GM20431 (cell line): ENCODE measurements at regions not wholly inside any gene's neighbourhood (a gene's known extent, or its start where the extent isn't known, plus 50 kb on each side); places are given as distances from the start of the nearest gene placed in this dataset.

Source experiments
- in situ Hi-C: fragments of 300-500 bp; cut with MseI, MboI; formaldehyde crosslinking; loops from one replicate; pipeline ENCODE4 v1.15.0; 2020; ENCODE audit warnings: low sequenced_read_pairs; ENCODE audit not compliant: unreplicated experiment

- in situ Hi-C loops, result no loop called here
Measured at GRCh38 chr21:29436650-29437049, 137.9 kb downstream of the BACH1 start.

DNA sequence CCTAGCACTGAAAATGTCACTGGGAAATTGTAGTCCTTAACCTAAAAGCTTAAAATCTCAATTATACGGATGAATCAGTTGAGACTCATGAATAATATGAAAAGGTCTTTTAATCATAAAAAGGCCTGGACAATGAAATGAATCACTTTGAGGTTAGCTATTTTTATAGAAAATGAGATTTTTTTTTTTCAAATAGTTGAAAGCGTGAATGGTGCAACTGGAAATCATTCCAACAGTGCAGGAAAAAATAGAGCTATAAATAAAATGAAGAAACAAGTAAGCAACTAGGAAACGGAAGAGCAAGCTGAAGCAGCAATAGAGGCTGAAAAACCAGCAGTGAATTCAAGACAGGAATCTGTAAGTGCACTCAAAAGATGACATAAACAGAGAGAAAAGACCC lies 142.9 kb downstream of the BACH1 start:
- in situ Hi-C loops, result no loop called here

DNA sequence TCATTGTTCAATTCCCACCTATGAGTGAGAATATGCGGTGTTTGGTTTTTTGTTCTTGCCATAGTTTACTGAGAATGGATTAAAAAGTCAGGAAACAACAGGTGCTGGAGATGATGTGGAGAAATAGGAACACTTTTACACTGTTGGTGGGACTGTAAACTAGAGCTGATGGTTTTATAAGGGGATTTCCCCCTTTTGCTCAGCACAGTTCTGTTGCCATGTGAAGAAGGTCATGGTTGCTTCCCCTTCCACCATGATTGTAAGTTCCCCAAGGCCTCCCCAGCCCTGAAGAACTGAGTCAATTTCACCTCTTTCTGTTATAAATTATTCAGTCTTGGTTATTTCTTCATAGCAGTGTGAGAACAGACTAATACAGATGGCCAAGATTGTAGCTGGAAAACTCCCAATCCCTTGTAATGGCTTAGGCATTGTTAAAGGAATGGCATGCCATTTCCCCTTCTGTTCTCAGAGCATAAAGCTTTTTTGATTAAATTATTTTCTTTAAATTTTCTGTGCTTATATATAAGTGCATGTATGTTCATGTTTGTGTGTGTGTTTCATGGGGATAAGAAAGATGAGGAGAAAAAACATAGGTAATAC lies 144.8 kb downstream of the BACH1 start:
- in situ Hi-C loops, result no loop called here

DNA sequence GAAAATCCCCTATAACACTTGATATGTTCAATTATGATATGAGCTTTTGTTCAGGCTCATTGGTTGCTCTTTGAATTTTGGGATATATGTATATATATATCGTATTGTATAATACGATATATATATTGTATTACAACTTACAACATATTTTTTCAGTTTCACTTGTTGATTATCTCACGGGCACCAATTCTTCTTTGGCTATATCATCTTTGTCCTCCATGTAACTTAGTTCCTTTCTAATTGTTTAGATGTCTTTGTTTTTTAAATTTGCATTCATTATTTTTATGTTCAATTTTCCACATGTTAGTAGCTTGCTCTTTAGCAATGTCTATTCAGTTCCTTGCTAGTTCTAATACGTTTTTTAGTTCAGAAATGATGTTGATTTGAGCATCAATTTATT lies 150.0 kb downstream of the BACH1 start:
- in situ Hi-C loops, result no loop called here

- in situ Hi-C loops, result no loop called here
Measured at GRCh38 chr21:29449306-29449950, 150.7 kb downstream of the BACH1 start.

- in situ Hi-C loops, result no loop called here
Measured at GRCh38 chr21:29450058-29450457, 151.3 kb downstream of the BACH1 start.

DNA sequence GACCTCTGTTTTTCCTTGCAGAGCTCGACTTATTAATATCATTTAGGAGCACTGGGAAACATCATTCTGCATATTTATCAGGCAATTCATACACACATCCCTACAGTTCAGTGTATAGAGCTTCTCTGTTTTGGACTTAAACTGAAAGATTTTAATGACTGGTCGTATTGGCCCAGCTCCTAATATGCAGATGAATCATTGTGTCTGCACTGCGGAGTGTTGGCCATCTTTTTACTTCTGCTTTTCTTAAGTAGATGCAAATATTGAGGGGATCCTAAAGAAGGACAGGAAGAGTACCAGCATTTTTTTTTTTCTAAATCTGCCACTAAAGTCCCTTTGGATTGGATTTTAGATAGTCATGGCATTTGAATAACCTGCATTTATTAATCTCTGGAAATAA lies 154.8 kb downstream of the BACH1 start:
- in situ Hi-C loops, result no loop called here

- in situ Hi-C loops, result no loop called here
Measured at GRCh38 chr21:29454179-29454578, 155.5 kb downstream of the BACH1 start.

GRCh38 chr21:29462479-29462878 lies 163.8 kb downstream of the BACH1 start:
- in situ Hi-C loops, result no loop called here

DNA sequence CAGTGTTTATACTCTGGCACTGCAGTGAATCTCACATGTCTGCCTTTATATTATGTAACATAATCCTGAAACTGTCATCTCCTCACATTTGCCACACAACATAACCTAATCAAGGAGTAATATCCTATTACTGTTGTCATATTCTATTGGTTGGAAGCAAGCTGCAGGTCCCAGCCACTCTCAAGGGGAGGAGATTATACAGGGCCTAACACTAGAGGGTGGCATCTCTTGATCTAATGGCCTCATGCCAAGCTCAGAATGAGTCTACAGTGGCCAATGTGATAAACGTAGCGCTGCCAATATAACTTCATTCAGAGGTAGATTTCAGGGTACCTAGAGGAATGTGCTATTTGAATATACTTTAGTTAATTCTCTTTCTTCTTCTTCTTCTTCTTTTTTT lies 166.8 kb downstream of the BACH1 start:
- in situ Hi-C loops, result no loop called here

DNA sequence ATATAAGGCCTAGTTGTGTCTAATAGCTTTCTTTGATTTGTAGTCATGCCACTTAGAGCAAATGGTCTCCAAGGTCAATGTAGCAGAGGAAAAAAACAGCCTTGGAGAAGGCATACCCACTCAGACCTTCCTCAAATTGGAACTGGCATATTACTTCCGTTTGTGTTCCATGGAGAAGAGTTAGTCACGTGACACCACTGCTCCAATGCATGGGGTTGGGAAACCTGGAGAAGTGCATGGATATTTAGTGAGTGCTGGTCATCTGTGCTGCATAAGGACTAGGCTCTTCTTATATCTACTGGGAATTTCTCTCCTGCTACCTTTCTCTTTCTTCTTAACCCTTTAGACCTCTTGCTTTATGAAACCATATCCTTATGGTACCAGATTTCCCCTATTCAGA lies 167.8 kb downstream of the BACH1 start:
- in situ Hi-C loops, result no loop called here

DNA sequence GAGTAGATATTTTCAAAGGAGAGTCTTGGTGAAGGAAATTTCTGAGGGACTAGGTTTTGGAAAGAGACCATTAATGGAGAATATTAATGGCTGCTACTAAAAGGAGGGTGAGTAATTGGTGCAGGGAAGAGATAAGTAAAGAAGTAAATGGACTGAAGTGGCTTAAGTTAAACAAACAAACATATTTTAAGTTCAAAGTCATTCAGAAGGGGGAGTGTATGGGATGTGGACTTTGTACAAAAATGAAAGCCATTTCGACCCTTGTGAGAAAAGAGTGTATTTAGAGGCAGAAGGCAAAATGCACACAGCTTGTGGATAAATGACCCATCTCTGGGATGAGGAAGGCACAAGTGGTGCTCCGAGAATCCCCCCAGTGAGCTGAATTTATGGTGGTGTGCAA lies 171.7 kb downstream of the BACH1 start:
- in situ Hi-C loops, result no loop called here

- in situ Hi-C loops, result no loop called here
Measured at GRCh38 chr21:29473808-29474207, 175.1 kb downstream of the BACH1 start.

DNA sequence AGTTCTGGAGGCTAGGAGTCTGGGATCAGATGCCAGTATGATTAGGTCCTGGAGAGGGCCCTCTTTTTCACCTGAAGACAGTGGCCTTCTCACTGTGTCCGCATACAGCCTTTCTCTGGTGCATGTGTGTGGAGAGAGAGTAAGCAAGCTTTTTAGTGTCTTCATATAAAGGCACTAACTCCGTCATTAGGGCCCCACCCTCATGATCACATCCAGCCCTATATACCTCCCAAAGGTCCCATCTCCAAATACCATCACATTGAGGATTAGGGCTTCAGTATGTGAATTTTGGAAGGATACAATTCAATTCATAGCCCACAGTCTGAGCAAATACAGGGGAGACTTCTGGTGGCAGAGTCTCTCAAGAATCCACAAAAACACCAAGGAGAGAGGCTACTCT lies 176.6 kb downstream of the BACH1 start:
- in situ Hi-C loops, result loop anchor here (25.0 kb wide), 1 partner anchor 362 kb away; no protein-coding TSS in a partner anchor

- in situ Hi-C loops, result loop anchor here (25.0 kb wide), 1 partner anchor 360 kb away; no protein-coding TSS in a partner anchor
Measured at GRCh38 chr21:29477347-29477746, 178.6 kb downstream of the BACH1 start.

DNA sequence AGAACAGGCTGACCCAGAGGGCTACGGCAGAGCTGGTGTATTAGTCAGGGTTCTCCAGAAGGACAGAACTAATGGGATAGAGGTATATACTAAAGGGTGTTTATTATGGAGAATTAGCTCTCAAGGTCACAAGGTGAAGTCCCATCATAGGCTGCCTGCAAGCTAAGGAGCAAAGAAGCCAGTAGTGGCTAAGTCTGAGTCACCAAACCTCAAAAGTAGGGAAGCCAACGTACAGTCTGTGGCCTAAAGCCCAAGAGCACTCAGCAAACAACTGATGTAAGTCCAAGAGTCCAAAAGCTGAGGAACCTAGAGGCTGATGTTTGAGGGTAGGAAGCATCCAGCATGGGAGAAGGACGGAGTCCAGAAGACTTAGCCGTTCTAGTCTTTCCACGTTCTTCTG lies 179.2 kb downstream of the BACH1 start:
- in situ Hi-C loops, result loop anchor here (25.0 kb wide), 1 partner anchor 359 kb away; no protein-coding TSS in a partner anchor

DNA sequence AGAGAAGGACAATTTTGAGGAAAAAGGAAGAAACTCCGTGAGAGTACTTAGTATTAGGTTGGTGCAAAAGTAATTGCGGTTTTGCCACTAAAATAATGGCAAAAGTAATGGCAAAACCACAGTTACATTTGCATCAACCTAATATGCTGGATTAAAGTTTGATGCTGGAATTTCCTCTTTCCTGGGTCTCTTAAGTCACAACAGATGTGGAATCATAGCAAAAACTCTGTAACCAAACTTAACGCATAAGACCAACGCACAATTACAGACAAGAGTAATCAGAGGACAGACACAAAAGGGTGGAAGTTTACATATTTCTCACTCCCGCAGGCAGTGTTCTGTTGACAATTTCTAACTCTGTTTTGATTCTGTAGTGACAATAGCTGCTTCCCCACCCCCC lies 182.4 kb downstream of the BACH1 start:
- in situ Hi-C loops, result loop anchor here (25.0 kb wide), 1 partner anchor 356 kb away; no protein-coding TSS in a partner anchor

DNA sequence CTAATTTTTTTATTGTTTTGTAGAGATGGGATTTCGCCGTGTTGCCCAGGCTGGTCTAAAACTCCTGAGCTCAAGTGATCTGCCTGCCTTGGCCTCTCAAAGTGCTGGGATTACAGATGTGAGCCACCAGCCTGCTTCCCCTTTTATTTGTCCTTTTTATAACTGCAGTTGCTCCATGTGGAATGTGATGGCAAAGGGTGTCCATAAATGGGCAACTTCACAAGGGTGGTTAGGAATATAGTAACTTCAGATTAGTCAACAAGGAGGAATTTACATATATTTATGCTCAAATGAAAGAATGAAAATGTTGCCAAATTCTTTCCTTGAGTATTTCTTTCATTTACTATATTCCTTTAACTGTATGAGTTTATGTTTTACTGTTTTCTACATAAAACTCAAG lies 182.9 kb downstream of the BACH1 start:
- in situ Hi-C loops, result loop anchor here (25.0 kb wide), 1 partner anchor 356 kb away; no protein-coding TSS in a partner anchor

GRCh38 chr21:29486306-29486807 lies 187.6 kb downstream of the BACH1 start:
- in situ Hi-C loops, result loop anchor here (25.0 kb wide), 1 partner anchor 351 kb away; no protein-coding TSS in a partner anchor
